CD4-positive, alpha-beta T cell (primary cell): ENCODE measurements at regions not wholly inside any gene's neighbourhood (a gene's known extent, or its start where the extent isn't known, plus 50 kb on each side); places are given as distances from the start of the nearest gene placed in this dataset.

ENCODE experiments used
- ATAC-seq: fragments of 200-7000 bp; cut with Tn5 transposase; one replicate; pipeline ENCODE4 v1.10.0; 2022; ENCODE audit warnings: mild to moderate bottlenecking; ENCODE audit not compliant: poor library complexity
- CTCF ChIA-PET: fragments of 350-600 bp; sonication (Branson Sonifier 250); formaldehyde crosslinking; loops from one replicate; lab custom pipeline; 2021; ENCODE audit warnings: antibody characterized with exemption, inconsistent platforms; lab: Charles Lee
- POLR2A ChIA-PET: fragments of 350-600 bp; sonication (Branson Sonifier 250); formaldehyde crosslinking; loops from one replicate; lab custom pipeline; 2021; ENCODE audit warnings: antibody characterized with exemption, inconsistent platforms; lab: Charles Lee
- DNase-seq, 14 experiments: peaks; one replicate each; pipeline ENCODE4 v3.0.0-alpha.2; 2013 to 2020; ENCODE audit warnings: mixed read lengths in 2 of 14
- H3K27ac ChIP-seq, 2 donors: one replicate each; pipeline versions ENCODE4 v1.5.1 to v1.7.0; 2013; ENCODE audit warnings: low read length in 2 of 2, low read depth in 1 of 2, mild to moderate bottlenecking in 1 of 2
- H3K27me3 ChIP-seq, 2 experiments: 1 replicate in 1 of 2; 2 replicates in 1 of 2; pipeline versions ENCODE4 v1.6.1 to v1.7.0; 2013; ENCODE audit warnings: low read length in 2 of 2, control low read depth in 1 of 2, mild to moderate bottlenecking in 1 of 2, moderate library complexity in 1 of 2; ENCODE audit not compliant: insufficient read depth in 2 of 2, control insufficient read depth in 1 of 2
- H3K36me3 ChIP-seq: one replicate; pipeline ENCODE4 v1.6.1; 2013; ENCODE audit warnings: low read length, control low read depth; ENCODE audit not compliant: insufficient read depth
- H3K4me1 ChIP-seq: one replicate; pipeline ENCODE4 v1.6.1; 2013; ENCODE audit warnings: low read length, control low read depth; ENCODE audit not compliant: insufficient read depth
- H3K4me3 ChIP-seq: one replicate; pipeline ENCODE4 v1.5.1; 2013; ENCODE audit warnings: mild to moderate bottlenecking, low read length, moderate library complexity
- H3K9me3 ChIP-seq, 2 experiments: 1 replicate in 1 of 2; 2 replicates in 1 of 2; pipeline versions ENCODE4 v1.6.1 to v1.7.0; 2013; ENCODE audit warnings: low read length in 2 of 2, mild to moderate bottlenecking in 2 of 2, control low read depth in 1 of 2, moderate library complexity in 1 of 2; ENCODE audit not compliant: control insufficient read depth in 1 of 2, insufficient read depth in 1 of 2
- H3K27ac Mint-ChIP-seq: one replicate; pipeline ENCODE4 v1.8.0; 2020; ENCODE audit warnings: mixed read lengths
- H3K27me3 Mint-ChIP-seq: one replicate; pipeline ENCODE4 v1.8.0; 2021; ENCODE audit warnings: mixed read lengths
- H3K36me3 Mint-ChIP-seq: one replicate; pipeline ENCODE4 v1.8.0; 2021; ENCODE audit warnings: low read depth, mixed read lengths
- H3K4me1 Mint-ChIP-seq: one replicate; pipeline ENCODE4 v1.8.0; 2021; ENCODE audit warnings: low read depth, mixed read lengths
- H3K4me3 Mint-ChIP-seq: one replicate; pipeline ENCODE4 v1.8.0; 2020; ENCODE audit warnings: mild to moderate bottlenecking, mixed read lengths
- H3K9me3 Mint-ChIP-seq: one replicate; pipeline ENCODE4 v1.8.0; 2020; ENCODE audit warnings: mixed read lengths
- CTCF ChIP-seq: fragments of 200-600 bp; IDR thresholded peaks from one replicate; pipeline ENCODE4 v1.8.0; 2022; ENCODE audit warnings: antibody characterized with exemption, mild to moderate bottlenecking
- intact Hi-C, 2 experiments: fragments of 100-400 bp; cut with DNase I in 1 of 2; cut with micrococcal nuclease in 1 of 2; formaldehyde crosslinking; loops; one replicate each; pipeline versions ENCODE4 v1.15.1 to v1.9.0; 2023 to 2025; cut with DNase I, micrococcal nuclease

- no peak for TF ChIP-seq CTCF
- DNase-seq, result no peak
- intact Hi-C loops, result no loop called here
Observed at GRCh38 chr5:163089926-163090325, 347.5 kb upstream of the CCNG1 start.

GRCh38 chr5:163094492-163095180 lies 342.8 kb upstream of the CCNG1 start:
- no peak overlapping the region for H3K27ac ChIP-seq
- ChIA-PET POLR2A (no interaction called here), CTCF (no interaction called here)
- no peaks in the 10 kb centered on the region for H3K4me1 Mint-ChIP-seq
- no peak for TF ChIP-seq CTCF
- intact Hi-C loops, result no loop called here
- no peaks in the 10 kb centered on the region for H3K36me3 Mint-ChIP-seq
- no peak overlapping the region for H3K27ac Mint-ChIP-seq
- ATAC-seq, result no peak
- no peak overlapping the region for H3K4me3 Mint-ChIP-seq
- no peaks in the 10 kb centered on the region for H3K27me3 Mint-ChIP-seq
- no peaks in the 10 kb centered on the region for H3K4me1 ChIP-seq
- H3K9me3 Mint-ChIP-seq, result peaks cover 2% of the 10 kb centered on the region
- peaks cover 0 to 4% of the 10 kb centered on the region in 2 experiments for H3K9me3 ChIP-seq
- no peaks in the 10 kb centered on the region for H3K36me3 ChIP-seq
- no peak overlapping the region for H3K4me3 ChIP-seq
- no peaks in the 10 kb centered on the region for H3K27me3 ChIP-seq
- DNase-seq, result no peak

More at GRCh38 chr5:163089926-163090325, 347.5 kb upstream of the CCNG1 start:
- Mint-ChIP-seq H3K4me1 (no peaks in the 10 kb centered on the region), H3K27ac (no peak overlapping the region), H3K27me3 (no peaks in the 10 kb centered on the region), H3K9me3 (peaks cover 3% of the 10 kb centered on the region), H3K36me3 (no peaks in the 10 kb centered on the region), H3K4me3 (no peak overlapping the region)
- H3K4me1 ChIP-seq, result no peaks in the 10 kb centered on the region
- H3K9me3 ChIP-seq, result peaks cover 4% of the 10 kb centered on the region in 2 experiments
- ChIA-PET CTCF (no interaction called here), POLR2A (no interaction called here)
- H3K4me3 ChIP-seq, result no peak overlapping the region
- no peaks in the 10 kb centered on the region for H3K27me3 ChIP-seq
- H3K27ac ChIP-seq, result no peak overlapping the region
- no peaks in the 10 kb centered on the region for H3K36me3 ChIP-seq
- no peak for ATAC-seq

- POLR2A ChIA-PET, result no interaction called here
- CTCF ChIA-PET, result no interaction called here
- H3K9me3 ChIP-seq, result no peaks in the 10 kb centered on the region
- ATAC-seq (no peak), DNase-seq (no peak)
- no peaks in the 10 kb centered on the region for H3K27me3 Mint-ChIP-seq
- no peak for TF ChIP-seq CTCF
- no peaks in the 10 kb centered on the region for H3K36me3 Mint-ChIP-seq
- H3K9me3 Mint-ChIP-seq, result peaks cover 10% of the 10 kb centered on the region
- H3K4me1 ChIP-seq, result no peaks in the 10 kb centered on the region
- no peak overlapping the region for H3K27ac Mint-ChIP-seq
- intact Hi-C loops, result no loop called here
- H3K36me3 ChIP-seq, result no peaks in the 10 kb centered on the region
- H3K4me3 Mint-ChIP-seq, result no peak overlapping the region
- no peaks in the 10 kb centered on the region for H3K27me3 ChIP-seq
- no peak overlapping the region for H3K4me3 ChIP-seq
- H3K4me1 Mint-ChIP-seq, result no peaks in the 10 kb centered on the region
- no peak overlapping the region for H3K27ac ChIP-seq
Observed at GRCh38 chr5:163104464-163104863, 332.9 kb upstream of the CCNG1 start.
